ENCODE measurements at regions not wholly inside any gene's neighbourhood (a gene's known extent, or its start where the extent isn't known, plus 50 kb on each side); places are given as distances from the start of the nearest gene placed in this dataset.

DNA sequence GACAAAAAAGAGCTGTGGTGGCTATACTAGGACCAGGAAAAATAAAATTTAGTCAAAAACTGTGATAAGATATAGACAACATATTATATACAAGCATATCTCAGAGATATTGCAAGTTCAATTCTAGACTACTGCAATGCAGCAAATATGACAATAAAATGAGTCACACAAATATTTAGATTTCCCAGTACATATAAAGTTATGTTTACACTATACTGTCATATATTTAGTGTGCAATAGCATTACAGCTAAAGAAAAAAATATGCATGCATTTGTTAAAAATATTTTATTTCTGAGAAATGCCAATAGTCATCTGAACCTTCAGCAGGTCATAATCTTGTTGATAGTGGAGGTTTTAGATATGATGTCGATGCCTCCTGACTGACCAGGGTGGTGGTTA lies 72.1 kb downstream of the AKR1C4 start:
- Histone ChIP-seq H3K9me3 (0 out of 2 replicates have a peak, but pooled peaks cover 3% of the 10 kb centered on the region), H3K36me3 (replicated peaks in 1 of 2; ENCODE audit: control insufficient read depth in 1 of 2, insufficient read depth in 2 of 2, low read length in 1 of 2) (no peaks in the 10 kb centered on the region), H3F3A (replicated peaks; ENCODE audit: insufficient read depth) (no peaks in the 10 kb centered on the region), H4K20me1 (ENCODE audit: insufficient read depth) (no peaks in the 10 kb centered on the region), H3K27ac (ENCODE audit: low read depth in 2 of 2, low read length in 1 of 2) (no peak overlapping the region), H2AFZ (ENCODE audit: low read depth) (no peak overlapping the region), H3K4me1 (ENCODE audit: control insufficient read depth in 1 of 2, insufficient read depth in 2 of 2, low read depth in 1 of 2, low read length in 1 of 2) (no peaks in the 10 kb centered on the region), H3K79me2 (ENCODE audit: insufficient read depth) (no peaks in the 10 kb centered on the region), H3K4me3 (ENCODE audit: low read depth in 2 of 2, low read length in 1 of 2) (no peak overlapping the region), H3K9ac (no peak overlapping the region), H3K9me2 (no peaks in the 10 kb centered on the region), H3K27me3 (ENCODE audit: insufficient read depth) (no peaks in the 10 kb centered on the region), H3K4me2 (no peak overlapping the region)
- ChIA-PET POLR2A (no interaction called here), CTCF (no interaction called here)
- TF ChIP-seq, protein P1, sequence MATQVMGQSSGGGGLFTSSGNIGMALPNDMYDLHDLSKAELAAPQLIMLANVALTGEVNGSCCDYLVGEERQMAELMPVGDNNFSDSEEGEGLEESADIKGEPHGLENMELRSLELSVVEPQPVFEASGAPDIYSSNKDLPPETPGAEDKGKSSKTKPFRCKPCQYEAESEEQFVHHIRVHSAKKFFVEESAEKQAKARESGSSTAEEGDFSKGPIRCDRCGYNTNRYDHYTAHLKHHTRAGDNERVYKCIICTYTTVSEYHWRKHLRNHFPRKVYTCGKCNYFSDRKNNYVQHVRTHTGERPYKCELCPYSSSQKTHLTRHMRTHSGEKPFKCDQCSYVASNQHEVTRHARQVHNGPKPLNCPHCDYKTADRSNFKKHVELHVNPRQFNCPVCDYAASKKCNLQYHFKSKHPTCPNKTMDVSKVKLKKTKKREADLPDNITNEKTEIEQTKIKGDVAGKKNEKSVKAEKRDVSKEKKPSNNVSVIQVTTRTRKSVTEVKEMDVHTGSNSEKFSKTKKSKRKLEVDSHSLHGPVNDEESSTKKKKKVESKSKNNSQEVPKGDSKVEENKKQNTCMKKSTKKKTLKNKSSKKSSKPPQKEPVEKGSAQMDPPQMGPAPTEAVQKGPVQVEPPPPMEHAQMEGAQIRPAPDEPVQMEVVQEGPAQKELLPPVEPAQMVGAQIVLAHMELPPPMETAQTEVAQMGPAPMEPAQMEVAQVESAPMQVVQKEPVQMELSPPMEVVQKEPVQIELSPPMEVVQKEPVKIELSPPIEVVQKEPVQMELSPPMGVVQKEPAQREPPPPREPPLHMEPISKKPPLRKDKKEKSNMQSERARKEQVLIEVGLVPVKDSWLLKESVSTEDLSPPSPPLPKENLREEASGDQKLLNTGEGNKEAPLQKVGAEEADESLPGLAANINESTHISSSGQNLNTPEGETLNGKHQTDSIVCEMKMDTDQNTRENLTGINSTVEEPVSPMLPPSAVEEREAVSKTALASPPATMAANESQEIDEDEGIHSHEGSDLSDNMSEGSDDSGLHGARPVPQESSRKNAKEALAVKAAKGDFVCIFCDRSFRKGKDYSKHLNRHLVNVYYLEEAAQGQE (IDR thresholded peaks at IDR 0.05; ENCODE audit: low read depth, low read length), result no peak
- TF ChIP-seq FOSL2 (IDR thresholded peaks at IDR 0.05; ENCODE audit: borderline replicate concordance, low read depth), result no peak
- TF ChIP-seq RXRA (IDR thresholded peaks at IDR 0.05; ENCODE audit: borderline replicate concordance, low read depth), result no peak
- no peak for TF ChIP-seq TCF12 (IDR thresholded peaks at IDR 0.05)
- TF ChIP-seq MXI1 (IDR thresholded peaks at IDR 0.05; ENCODE audit: low read depth, low read length), result no peak
- TF ChIP-seq ELF1 (IDR thresholded peaks at IDR 0.05), result no peak
- no peak for TF ChIP-seq EP300 (IDR thresholded peaks at IDR 0.05; ENCODE audit: borderline replicate concordance in 1 of 2, low read depth in 1 of 2, low read length in 1 of 2)
- TF ChIP-seq NRF1 (IDR thresholded peaks at IDR 0.05; ENCODE audit: low read depth, low read length), result no peak
- TF ChIP-seq SIN3A (IDR thresholded peaks at IDR 0.05; ENCODE audit: borderline replicate concordance, low read depth, low read length), result no peak
- DNase-seq, result no peak
- WGBS (ENCODE audit: low lambda C conversion rate), result 29% methylated on average over 1 of the region's 1 CpG

DNA sequence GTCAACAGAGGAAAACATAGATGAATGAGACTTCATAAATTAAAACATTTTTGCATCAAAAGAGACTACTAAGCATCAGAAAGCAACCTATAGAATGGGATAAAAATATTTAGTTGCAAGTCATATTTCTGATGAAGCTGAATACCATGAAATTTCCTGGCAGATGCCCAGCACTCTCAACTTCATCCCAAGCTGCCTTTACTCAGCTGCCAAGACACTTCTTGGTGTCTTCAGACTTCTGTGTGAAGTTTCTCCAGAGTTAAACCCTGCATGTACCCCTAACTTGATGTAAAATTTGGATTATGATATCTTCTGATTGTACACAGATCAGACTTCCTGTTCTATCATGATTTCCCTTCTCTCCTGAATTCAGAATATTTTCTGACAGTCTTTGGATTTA lies 73.2 kb downstream of the AKR1C4 start:
- Histone ChIP-seq H3K9ac (no peak overlapping the region), H3K4me1 (ENCODE audit: control insufficient read depth in 1 of 2, insufficient read depth in 2 of 2, low read depth in 1 of 2, low read length in 1 of 2) (no peaks in the 10 kb centered on the region), H3K9me2 (no peaks in the 10 kb centered on the region), H3K79me2 (ENCODE audit: insufficient read depth) (no peaks in the 10 kb centered on the region), H3K36me3 (replicated peaks in 1 of 2; ENCODE audit: control insufficient read depth in 1 of 2, insufficient read depth in 2 of 2, low read length in 1 of 2) (no peaks in the 10 kb centered on the region), H3K4me3 (ENCODE audit: low read depth in 2 of 2, low read length in 1 of 2) (no peak overlapping the region), H2AFZ (ENCODE audit: low read depth) (no peak overlapping the region), H3K27ac (ENCODE audit: low read depth in 2 of 2, low read length in 1 of 2) (no peak overlapping the region), H3K4me2 (no peak overlapping the region), H3F3A (replicated peaks; ENCODE audit: insufficient read depth) (no peaks in the 10 kb centered on the region), H3K9me3 (0 out of 2 replicates have a peak, but pooled peaks cover 1% of the 10 kb centered on the region), H3K27me3 (ENCODE audit: insufficient read depth) (no peaks in the 10 kb centered on the region), H4K20me1 (ENCODE audit: insufficient read depth) (no peaks in the 10 kb centered on the region)
- POLR2A ChIA-PET, result no interaction called here
- TF ChIP-seq MXI1 (IDR thresholded peaks at IDR 0.05; ENCODE audit: low read depth, low read length), result no peak
- TF ChIP-seq YY1 (IDR thresholded peaks at IDR 0.05; ENCODE audit: low read depth), result no peak
- DNase-seq, result no peak
- CTCF ChIA-PET, result no interaction called here

Measured in SK-N-SH (cell line).